Subcutaneous abdominal adipose tissue (tissue), 5 donors: ENCODE measurements at regions not wholly inside any gene's neighbourhood (a gene's known extent, or its start where the extent isn't known, plus 50 kb on each side); places are given as distances from the start of the nearest gene placed in this dataset.

ENCODE experiments used
- H3K27ac ChIP-seq: one replicate; pipeline ENCODE4 v1.7.0; 2013; ENCODE audit warnings: low read depth, mild to moderate bottlenecking, inconsistent platforms, low read length, moderate library complexity
- H3K27me3 ChIP-seq, 5 donors: one replicate each; pipeline ENCODE4 v1.7.0; 2013; ENCODE audit warnings: low read length in 5 of 5, inconsistent platforms in 1 of 5; ENCODE audit not compliant: control insufficient read depth in 5 of 5, insufficient read depth in 4 of 5
- H3K36me3 ChIP-seq, 5 donors: one replicate each; pipeline ENCODE4 v1.7.0; 2013; ENCODE audit warnings: low read length in 5 of 5; ENCODE audit not compliant: control insufficient read depth in 5 of 5, insufficient read depth in 5 of 5
- H3K4me1 ChIP-seq, 5 donors: one replicate each; pipeline ENCODE4 v1.7.0; 2013; ENCODE audit warnings: low read length in 5 of 5, mild to moderate bottlenecking in 3 of 5, moderate library complexity in 1 of 5; ENCODE audit not compliant: control insufficient read depth in 5 of 5, insufficient read depth in 5 of 5
- H3K4me3 ChIP-seq, 5 donors: one replicate each; pipeline ENCODE4 v1.7.0; 2013; ENCODE audit warnings: low read length in 5 of 5, low read depth in 1 of 5
- H3K9ac ChIP-seq, 5 donors: one replicate each; pipeline ENCODE4 v1.7.0; 2013; ENCODE audit warnings: low read length in 5 of 5, mild to moderate bottlenecking in 4 of 5, moderate library complexity in 3 of 5
- H3K9me3 ChIP-seq, 5 donors: one replicate each; pipeline ENCODE4 v1.7.0; 2013; ENCODE audit warnings: low read length in 5 of 5; ENCODE audit not compliant: control insufficient read depth in 5 of 5
- donor health status: healthy.
- donor health status: healthy.
- donor health status: healthy.
- donor health status: healthy.
- donor health status: healthy.

DNA sequence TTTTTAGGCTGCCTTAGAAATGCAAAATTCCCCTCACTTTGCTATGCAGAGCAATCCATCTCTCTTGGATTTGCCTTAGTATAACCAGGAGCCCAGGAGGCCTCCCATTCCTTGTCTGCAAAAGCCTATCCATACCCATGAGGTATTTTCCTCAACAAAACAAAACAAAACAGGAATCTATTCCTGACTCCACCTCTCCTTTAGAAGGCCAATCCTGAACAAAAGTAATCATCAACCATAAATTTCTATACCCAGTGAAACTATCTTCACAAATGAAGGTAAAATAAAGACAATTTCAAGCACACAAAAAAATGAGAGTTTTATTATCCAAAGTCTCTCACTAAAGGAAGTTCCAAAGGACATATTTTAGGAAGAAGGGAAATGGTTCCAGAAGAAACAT is 365.7 kb downstream of the KCNRG start:
- H3K36me3 ChIP-seq = no peaks in the 10 kb centered on the region
- peaks cover 0 to 3% (median 0%) of the 10 kb centered on the region in 5 donors for H3K27me3 ChIP-seq
- H3K4me3 ChIP-seq = no peak overlapping the region
- no peak overlapping the region for H3K27ac ChIP-seq
- H3K4me1 ChIP-seq = no peaks in the 10 kb centered on the region
- H3K9me3 ChIP-seq = peaks cover 0 to 7% (median 0%) of the 10 kb centered on the region in 5 donors
- no peak overlapping the region for H3K9ac ChIP-seq

DNA sequence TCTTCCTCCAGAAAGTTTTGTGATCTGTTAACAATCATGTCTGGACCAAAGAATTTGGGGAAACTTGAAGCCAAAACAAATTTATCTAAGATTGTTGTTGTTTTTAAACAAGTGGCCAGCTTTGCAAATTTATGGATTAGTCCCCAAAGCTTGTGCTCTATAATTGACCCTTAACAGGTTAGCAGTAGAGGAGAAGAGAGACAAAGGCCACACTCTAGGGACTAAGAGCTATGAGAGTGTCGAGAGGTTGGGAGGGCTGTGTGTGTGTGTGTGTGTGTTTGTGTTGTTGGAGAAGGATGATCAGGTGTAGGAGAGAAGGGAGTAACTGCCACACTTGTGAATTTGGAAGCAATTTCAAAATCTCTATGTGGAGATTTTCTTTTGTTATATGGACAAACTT is 367.3 kb downstream of the KCNRG start:
- Histone ChIP-seq H3K27me3 (peaks cover 0 to 3% (median 0%) of the 10 kb centered on the region in 5 donors), H3K4me3 (no peak overlapping the region), H3K4me1 (peaks cover 0 to 11% (median 7%) of the 10 kb centered on the region in 5 donors), H3K9ac (no peak overlapping the region), H3K36me3 (no peaks in the 10 kb centered on the region), H3K27ac (no peak overlapping the region), H3K9me3 (peaks cover 0 to 7% (median 0%) of the 10 kb centered on the region in 5 donors)

DNA sequence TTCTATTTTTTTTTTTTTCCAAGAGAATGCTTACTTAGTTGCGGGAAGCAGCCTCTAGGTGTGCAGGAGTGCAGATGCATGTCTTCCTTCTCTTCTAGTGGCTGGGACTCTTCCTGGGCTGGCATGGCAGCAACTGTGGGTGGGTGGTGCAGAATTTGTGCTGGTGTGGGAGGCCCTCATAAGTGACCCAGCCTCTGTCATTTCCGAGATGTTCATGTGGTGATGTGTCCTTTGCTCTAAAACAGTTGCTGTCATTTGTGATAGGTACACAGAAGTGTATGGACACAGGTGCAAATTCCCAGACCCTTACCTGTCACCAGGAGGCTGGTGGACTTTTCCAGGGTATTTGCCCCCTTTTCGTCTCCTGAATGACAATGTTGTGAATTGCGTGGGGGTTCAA is 367.7 kb downstream of the KCNRG start:
- peaks cover 0 to 11% (median 7%) of the 10 kb centered on the region in 5 donors for H3K4me1 ChIP-seq
- H3K9me3 ChIP-seq = peaks cover 0 to 7% (median 0%) of the 10 kb centered on the region in 5 donors
- no peak overlapping the region for H3K9ac ChIP-seq
- no peaks in the 10 kb centered on the region for H3K36me3 ChIP-seq
- H3K27ac ChIP-seq = no peak overlapping the region
- H3K4me3 ChIP-seq = no peak overlapping the region
- H3K27me3 ChIP-seq = peaks cover 0 to 3% (median 0%) of the 10 kb centered on the region in 5 donors

DNA sequence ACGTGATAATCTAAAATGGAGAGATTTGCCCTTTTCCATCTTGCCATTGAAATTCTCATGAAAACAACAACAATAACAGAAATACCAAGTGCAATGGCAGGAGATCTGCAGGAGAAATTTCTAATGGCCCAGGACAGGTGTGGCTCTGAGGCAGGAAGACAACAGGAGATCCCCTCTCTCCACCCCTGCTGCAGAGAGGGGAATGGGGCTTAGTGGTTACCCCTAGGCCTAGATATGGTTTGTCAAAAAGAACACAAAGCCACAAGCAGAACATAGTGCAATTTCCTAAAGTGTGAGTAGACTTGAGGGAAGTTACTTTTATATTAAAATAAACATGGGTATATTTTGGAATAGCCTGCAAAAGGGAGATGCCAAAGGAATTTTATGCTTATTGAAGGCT is 369.5 kb downstream of the KCNRG start:
- Histone ChIP-seq H3K9me3 (peaks cover 0 to 7% (median 0%) of the 10 kb centered on the region in 5 donors), H3K27me3 (no peaks in the 10 kb centered on the region), H3K36me3 (no peaks in the 10 kb centered on the region), H3K27ac (no peak overlapping the region), H3K9ac (no peak overlapping the region), H3K4me3 (no peak overlapping the region), H3K4me1 (peaks cover 0 to 16% (median 9%) of the 10 kb centered on the region in 5 donors)

DNA sequence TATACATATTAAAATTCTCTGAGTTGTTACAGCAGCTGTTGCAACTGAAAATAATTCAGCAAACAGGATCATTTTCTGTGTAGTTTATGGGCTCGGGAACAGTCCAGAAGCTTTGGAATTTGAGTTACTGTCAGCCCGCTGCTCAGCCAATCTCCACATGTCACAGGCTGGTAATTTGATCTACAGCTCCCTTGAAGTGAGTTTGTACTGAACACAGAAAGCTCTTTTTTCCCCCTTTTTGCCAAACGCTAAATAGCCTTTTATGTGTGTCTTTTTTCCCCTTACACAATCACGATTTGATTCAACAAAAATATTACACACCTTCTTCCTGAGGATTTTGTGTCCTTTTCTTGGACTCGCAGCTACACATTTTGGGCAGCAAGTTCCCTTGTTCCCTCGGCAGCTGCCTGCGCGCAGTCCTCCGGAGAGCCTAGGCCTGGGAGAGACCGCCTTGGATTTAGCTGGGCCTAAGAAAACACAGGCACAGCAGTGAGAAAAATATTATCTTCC is 371.4 kb downstream of the KCNRG start:
- Histone ChIP-seq H3K36me3 (no peaks in the 10 kb centered on the region), H3K27me3 (no peaks in the 10 kb centered on the region), H3K27ac (no peak overlapping the region), H3K9me3 (peaks cover 0 to 1% (median 0%) of the 10 kb centered on the region in 5 donors), H3K4me1 (peaks cover 0 to 21% (median 9%) of the 10 kb centered on the region in 5 donors), H3K9ac (peak overlapping the region in 2 of 5 donors; percentile 6 to 11), H3K4me3 (peak overlapping the region in 1 of 5 donors; percentile 31)

DNA sequence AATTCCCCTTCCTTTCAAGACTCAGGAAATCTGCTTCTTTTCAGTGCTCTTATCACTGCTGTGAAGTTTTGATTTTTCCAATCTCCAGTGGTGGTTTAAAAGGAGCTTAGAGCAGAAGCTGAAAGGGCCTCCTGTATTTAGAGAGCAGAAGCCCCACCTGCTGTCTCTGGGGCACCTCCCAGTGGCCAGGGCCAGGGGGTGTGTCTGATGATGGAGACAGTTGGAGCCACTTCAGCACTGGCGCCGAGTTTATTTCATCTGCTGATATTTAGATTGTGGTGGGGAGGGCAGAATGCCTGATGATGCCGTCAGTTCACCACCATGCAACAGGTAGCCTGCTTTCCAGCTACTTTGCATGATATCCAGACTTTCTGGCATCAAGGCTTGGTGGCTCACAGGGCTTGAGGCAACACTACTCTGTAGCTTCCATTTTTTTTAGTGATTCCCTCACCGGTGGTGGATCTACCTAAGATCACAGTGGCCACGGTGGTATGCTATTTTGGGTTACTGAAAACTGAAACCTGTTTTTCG is 371.9 kb downstream of the KCNRG start:
- H3K4me3 ChIP-seq = peak overlapping the region in 1 of 5 donors; percentile 31
- no peaks in the 10 kb centered on the region for H3K27me3 ChIP-seq
- no peak overlapping the region for H3K27ac ChIP-seq
- no peaks in the 10 kb centered on the region for H3K9me3 ChIP-seq
- no peaks in the 10 kb centered on the region for H3K36me3 ChIP-seq
- peak overlapping the region in 1 of 5 donors; percentile 11 for H3K9ac ChIP-seq
- H3K4me1 ChIP-seq = peaks cover 0 to 21% (median 9%) of the 10 kb centered on the region in 5 donors

DNA sequence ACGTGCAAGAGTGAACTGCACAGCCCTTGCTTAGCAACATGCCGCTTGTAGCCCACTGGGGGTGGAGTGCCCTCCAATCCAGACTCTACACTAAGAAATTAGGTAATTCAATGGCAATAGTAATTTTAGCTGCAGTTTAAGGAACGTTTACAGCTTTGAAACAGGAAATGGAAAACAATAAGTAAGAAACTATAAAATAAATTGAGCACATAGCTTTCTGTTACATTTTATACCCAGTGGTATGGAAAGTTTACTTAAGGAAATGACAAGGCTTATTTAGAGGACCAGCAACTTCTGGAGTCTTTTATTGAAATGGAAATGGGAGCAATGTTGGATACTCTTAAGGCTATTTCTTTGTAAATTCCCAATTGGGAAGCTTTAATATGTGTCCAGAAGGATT is 373.2 kb downstream of the KCNRG start:
- Histone ChIP-seq H3K4me1 (peaks cover 0 to 21% (median 9%) of the 10 kb centered on the region in 5 donors), H3K36me3 (no peaks in the 10 kb centered on the region), H3K4me3 (no peak overlapping the region), H3K27ac (no peak overlapping the region), H3K9ac (no peak overlapping the region), H3K9me3 (no peaks in the 10 kb centered on the region), H3K27me3 (no peaks in the 10 kb centered on the region)

DNA sequence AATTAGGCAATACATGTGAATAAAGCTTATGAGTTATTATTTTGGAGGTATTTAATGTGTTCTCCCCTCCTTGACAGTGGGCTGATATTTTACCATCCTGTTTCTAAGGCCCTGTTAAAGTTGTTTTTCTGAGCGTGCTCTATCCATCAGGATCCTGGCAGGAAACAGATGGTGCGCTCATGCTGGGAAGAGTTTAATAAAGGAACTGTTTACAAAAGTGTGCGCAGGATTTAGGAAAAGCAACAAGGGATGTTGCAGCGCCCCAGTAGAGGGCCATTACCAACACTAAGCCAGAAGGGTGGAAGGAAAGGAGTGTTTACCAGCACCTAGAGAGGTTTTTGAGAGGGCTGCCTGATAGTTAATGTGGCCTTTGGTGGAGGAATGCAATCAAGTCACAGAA is 374.5 kb downstream of the KCNRG start:
- Histone ChIP-seq H3K4me1 (peaks cover 0 to 21% (median 9%) of the 10 kb centered on the region in 5 donors), H3K36me3 (no peaks in the 10 kb centered on the region), H3K27ac (no peak overlapping the region), H3K27me3 (no peaks in the 10 kb centered on the region), H3K4me3 (no peak overlapping the region), H3K9me3 (no peaks in the 10 kb centered on the region), H3K9ac (no peak overlapping the region)

DNA sequence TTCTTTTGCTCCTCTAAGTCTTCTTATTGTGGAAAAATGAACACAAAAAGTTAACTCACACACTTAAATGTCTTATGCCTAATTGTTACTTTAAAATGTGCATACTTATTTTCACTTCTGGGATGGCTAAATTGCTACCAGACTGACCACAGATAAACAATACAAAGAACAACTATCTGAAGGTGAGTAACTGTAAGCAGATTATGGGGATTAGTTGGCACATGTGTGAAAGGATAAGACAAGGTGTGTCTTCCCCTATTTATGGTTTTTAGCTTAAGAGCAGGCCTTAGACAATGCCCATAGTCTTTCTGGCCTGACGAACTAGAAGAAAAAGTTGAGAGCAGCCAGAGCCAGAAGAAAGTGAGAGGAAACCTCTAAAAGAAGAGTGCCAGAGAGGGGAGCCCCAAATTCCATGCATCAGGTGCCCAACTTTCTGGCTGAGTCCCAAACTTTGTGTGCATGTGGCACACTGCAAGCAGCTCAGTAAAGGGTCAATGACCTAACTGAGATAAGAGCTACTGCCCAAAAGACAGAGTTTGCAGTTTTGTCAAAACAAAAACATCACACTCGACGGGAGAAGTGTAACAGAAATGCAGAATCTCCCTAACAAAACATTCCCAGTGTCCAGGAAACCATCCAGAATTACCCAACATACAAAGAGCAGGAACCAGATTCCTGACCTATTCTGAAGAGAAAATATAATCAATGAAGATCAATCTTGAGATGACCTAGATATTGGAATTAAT is 375.4 kb downstream of the KCNRG start:
- Histone ChIP-seq H3K9me3 (no peaks in the 10 kb centered on the region), H3K9ac (no peak overlapping the region), H3K27me3 (no peaks in the 10 kb centered on the region), H3K4me3 (no peak overlapping the region), H3K36me3 (no peaks in the 10 kb centered on the region), H3K27ac (no peak overlapping the region), H3K4me1 (peaks cover 0 to 21% (median 9%) of the 10 kb centered on the region in 5 donors)

DNA sequence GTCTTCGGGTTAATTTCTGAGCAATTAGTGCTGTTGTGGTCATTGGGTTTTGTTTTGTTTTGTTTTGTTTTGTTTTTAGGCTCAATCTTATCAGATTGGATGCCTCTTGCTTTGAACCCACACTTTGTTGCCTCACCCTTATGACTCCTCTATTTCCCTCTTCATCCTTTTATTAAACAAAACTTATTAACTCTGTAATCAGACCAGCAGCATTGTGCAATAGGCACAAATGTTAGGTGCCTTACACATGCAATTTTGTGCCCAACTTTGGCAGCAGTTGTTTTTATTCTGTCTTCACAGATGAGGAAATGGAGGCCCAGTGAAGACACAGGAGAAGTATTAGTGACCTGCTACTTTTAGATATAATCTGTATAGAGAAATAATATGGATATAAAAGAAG is 377.7 kb downstream of the KCNRG start:
- no peak overlapping the region for H3K27ac ChIP-seq

More for the DNA sequence above, 377.7 kb downstream of the KCNRG start:
- H3K9ac ChIP-seq = no peak overlapping the region
- no peaks in the 10 kb centered on the region for H3K9me3 ChIP-seq
- no peaks in the 10 kb centered on the region for H3K27me3 ChIP-seq
- no peaks in the 10 kb centered on the region for H3K36me3 ChIP-seq
- no peak overlapping the region for H3K4me3 ChIP-seq
- H3K4me1 ChIP-seq = peaks cover 0 to 14% (median 0%) of the 10 kb centered on the region in 5 donors
